Right lobe of liver (tissue), 4 donors: ENCODE measurements at regions not wholly inside any gene's neighbourhood (a gene's known extent, or its start where the extent isn't known, plus 50 kb on each side); places are given as distances from the start of the nearest gene placed in this dataset.

Experiments
- CTCF ChIP-seq, 4 donors: fragments of 200-600 bp in 3 of 4; fragments of 450-650 bp in 1 of 4; IDR thresholded peaks; one replicate each; pipeline versions ENCODE4 v1.5.1 to v1.8.0; 2016 to 2022; ENCODE audit warnings: antibody characterized with exemption in 4 of 4, mild to moderate bottlenecking in 2 of 4
- POLR2A ChIP-seq: fragments of 450-650 bp; IDR thresholded peaks from one replicate; pipeline ENCODE4 v1.6.1; 2017; ENCODE audit warnings: antibody characterized with exemption, mild to moderate bottlenecking
- donor health status: DM: no; HTN: no; CAD: no.
- donor health status: DM: no; HTN: no; CAD: no.
- donor health status: DM: no; HTN: yes; CAD: no.

- no peak for TF ChIP-seq CTCF (IDR thresholded peaks at IDR 0.05)
- TF ChIP-seq POLR2A = no peak
These were observed 174.6 kb downstream of the SUCLA2 start for GRCh38 chr13:47826471-47826870.
